Urinary bladder (tissue), 3 donors: ENCODE measurements at regions not wholly inside any gene's neighbourhood (a gene's known extent, or its start where the extent isn't known, plus 50 kb on each side); places are given as distances from the start of the nearest gene placed in this dataset.

Experiments
- DNase-seq: peaks from one replicate; pipeline ENCODE4 v3.0.0-alpha.2; 2015; ENCODE audit errors: extremely low spot score
- H3K27ac ChIP-seq: one replicate; pipeline ENCODE4 v1.5.1; 2013; ENCODE audit warnings: low read depth, mild to moderate bottlenecking, moderate library complexity
- H3K36me3 ChIP-seq: one replicate; pipeline ENCODE4 v1.6.1; 2013; ENCODE audit warnings: mild to moderate bottlenecking, moderate library complexity; ENCODE audit not compliant: insufficient read depth
- H3K4me1 ChIP-seq: one replicate; pipeline ENCODE4 v1.6.1; 2013; ENCODE audit warnings: mild to moderate bottlenecking, moderate library complexity; ENCODE audit not compliant: insufficient read depth
- H3K4me3 ChIP-seq: one replicate; pipeline ENCODE4 v1.5.1; 2013; ENCODE audit warnings: low read depth, low read length
- WGBS: extraction: QIAGEN DNeasy Blood & Tissue Kit; methylation state at CpG from one replicate; pipeline ENCODE4 v1.1.7; 2013; 5-methylcytosine and 5-hydroxymethylcytosine counted together
- donor health status: healthy with polysubstance abuse.
- donor health status: healthy.

- no peaks in the 10 kb centered on the region for H3K36me3 ChIP-seq
- 57% methylated on average over 2 of the region's 2 CpGs for WGBS
- H3K4me1 ChIP-seq = no peaks in the 10 kb centered on the region
- H3K4me3 ChIP-seq = no peak overlapping the region
- DNase-seq = no peak
- no peak overlapping the region for H3K27ac ChIP-seq
Measured at GRCh38 chr15:72925661-72926060, 126.6 kb upstream of the NEO1 start.

GRCh38 chr15:72923289-72923688 lies 129.0 kb upstream of the NEO1 start:
- Histone ChIP-seq H3K27ac (no peak overlapping the region), H3K4me3 (no peak overlapping the region), H3K4me1 (no peaks in the 10 kb centered on the region), H3K36me3 (no peaks in the 10 kb centered on the region)
- WGBS = 79% methylated on average over 5 of the region's 5 CpGs
- no peak for DNase-seq

- no peaks in the 10 kb centered on the region for H3K4me1 ChIP-seq
- DNase-seq = no peak
- H3K36me3 ChIP-seq = no peaks in the 10 kb centered on the region
- no peak overlapping the region for H3K27ac ChIP-seq
- H3K4me3 ChIP-seq = no peak overlapping the region
Measured at GRCh38 chr15:72920551-72920950, 131.7 kb upstream of the NEO1 start.

GRCh38 chr15:72919936-72920465 lies 132.3 kb upstream of the NEO1 start:
- 70% methylated on average over 5 of the region's 5 CpGs for WGBS
- no peak overlapping the region for H3K4me3 ChIP-seq
- H3K36me3 ChIP-seq = no peaks in the 10 kb centered on the region
- H3K4me1 ChIP-seq = no peaks in the 10 kb centered on the region
- no peak overlapping the region for H3K27ac ChIP-seq
- DNase-seq = no peak

- Histone ChIP-seq H3K4me1 (no peaks in the 10 kb centered on the region), H3K4me3 (no peak overlapping the region), H3K27ac (no peak overlapping the region), H3K36me3 (no peaks in the 10 kb centered on the region)
- DNase-seq = no peak
- 70% methylated on average over 2 of the region's 2 CpGs for WGBS
Measured at GRCh38 chr15:72916897-72917296, 133.3 kb upstream of the ADPGK start.

- no peak for DNase-seq
- H3K4me1 ChIP-seq = no peaks in the 10 kb centered on the region
- no peak overlapping the region for H3K27ac ChIP-seq
- no peak overlapping the region for H3K4me3 ChIP-seq
- no peaks in the 10 kb centered on the region for H3K36me3 ChIP-seq
- 95% methylated on average over 2 of the region's 2 CpGs for WGBS
Measured at GRCh38 chr15:72916378-72916777, 132.8 kb upstream of the ADPGK start.

- Histone ChIP-seq H3K36me3 (no peaks in the 10 kb centered on the region), H3K4me1 (no peaks in the 10 kb centered on the region), H3K4me3 (no peak overlapping the region), H3K27ac (no peak overlapping the region)
- DNase-seq = no peak
- WGBS = 81% methylated on average over 7 of the region's 7 CpGs
Measured at GRCh38 chr15:72915843-72916242, 132.3 kb upstream of the ADPGK start.

- DNase-seq = no peak
- no peaks in the 10 kb centered on the region for H3K4me1 ChIP-seq
- no peaks in the 10 kb centered on the region for H3K36me3 ChIP-seq
- 71% methylated on average over 2 of the region's 2 CpGs for WGBS
- H3K4me3 ChIP-seq = no peak overlapping the region
- no peak overlapping the region for H3K27ac ChIP-seq
Measured at GRCh38 chr15:72912996-72913395, 129.4 kb upstream of the ADPGK start.

- Histone ChIP-seq H3K4me1 (no peaks in the 10 kb centered on the region), H3K4me3 (no peak overlapping the region), H3K27ac (no peak overlapping the region), H3K36me3 (no peaks in the 10 kb centered on the region)
- WGBS = 52% methylated on average over 4 of the region's 4 CpGs
- DNase-seq = no peak
Measured at GRCh38 chr15:72912121-72912520, 128.6 kb upstream of the ADPGK start.

- H3K4me1 ChIP-seq = no peaks in the 10 kb centered on the region
- 68% methylated on average over 1 of the region's 1 CpG for WGBS
- H3K36me3 ChIP-seq = no peaks in the 10 kb centered on the region
- no peak overlapping the region for H3K27ac ChIP-seq
- no peak overlapping the region for H3K4me3 ChIP-seq
- no peak for DNase-seq
Measured at GRCh38 chr15:72911626-72912025, 128.1 kb upstream of the ADPGK start.

GRCh38 chr15:72908713-72909112 lies 125.2 kb upstream of the ADPGK start:
- H3K27ac ChIP-seq = no peak overlapping the region
- no peak overlapping the region for H3K4me3 ChIP-seq
- H3K36me3 ChIP-seq = no peaks in the 10 kb centered on the region
- H3K4me1 ChIP-seq = no peaks in the 10 kb centered on the region
- DNase-seq = no peak
- 66% methylated on average over 4 of the region's 4 CpGs for WGBS

- no peak overlapping the region for H3K27ac ChIP-seq
- WGBS = 76% methylated on average over 1 of the region's 1 CpG
- H3K4me1 ChIP-seq = no peaks in the 10 kb centered on the region
Measured at GRCh38 chr15:72907733-72908132, 124.2 kb upstream of the ADPGK start.

GRCh38 chr15:72902919-72903260 lies 119.3 kb upstream of the ADPGK start:
- Histone ChIP-seq H3K36me3 (no peaks in the 10 kb centered on the region), H3K4me1 (no peaks in the 10 kb centered on the region), H3K27ac (no peak overlapping the region), H3K4me3 (no peak overlapping the region)
- 34% methylated on average over 5 of the region's 5 CpGs for WGBS
- no peak for DNase-seq

More at GRCh38 chr15:72907733-72908132, 124.2 kb upstream of the ADPGK start:
- H3K36me3 ChIP-seq = no peaks in the 10 kb centered on the region
- H3K4me3 ChIP-seq = no peak overlapping the region
- DNase-seq = no peak

- no peaks in the 10 kb centered on the region for H3K4me1 ChIP-seq
- no peak overlapping the region for H3K4me3 ChIP-seq
- H3K36me3 ChIP-seq = no peaks in the 10 kb centered on the region
- WGBS = 14% methylated on average over 15 of the region's 15 CpGs
- peak; percentile 45 for DNase-seq
- H3K27ac ChIP-seq = no peak overlapping the region
Measured at GRCh38 chr15:72902245-72902918, 118.8 kb upstream of the ADPGK start.

GRCh38 chr15:72892986-72893385 lies 109.4 kb upstream of the ADPGK start:
- Histone ChIP-seq H3K4me1 (no peaks in the 10 kb centered on the region), H3K4me3 (no peak overlapping the region), H3K27ac (no peak overlapping the region), H3K36me3 (no peaks in the 10 kb centered on the region)
- WGBS = 93% methylated on average over 2 of the region's 2 CpGs
- no peak for DNase-seq
